DOHH2 (cell line): ENCODE measurements at regions not wholly inside any gene's neighbourhood (a gene's known extent, or its start where the extent isn't known, plus 50 kb on each side); places are given as distances from the start of the nearest gene placed in this dataset.

ENCODE experiments used
- CTCF ChIP-seq: fragments of 200-600 bp; sonication (generic); IDR thresholded peaks from one replicate; pipeline ENCODE4 v1.5.1; 2014; ENCODE audit warnings: antibody characterized with exemption, mild to moderate bottlenecking, low read depth, low read length; ENCODE audit not compliant: poor library complexity, severe bottlenecking
- EZH2phosphoT487 ChIP-seq: fragments of 200-600 bp; sonication (generic); IDR thresholded peaks from 2 replicates; pipeline ENCODE4 v1.6.1; 2017; ENCODE audit warnings: borderline replicate concordance, mild to moderate bottlenecking, antibody characterized with exemption, low read length, moderate library complexity, mixed read lengths

- TF ChIP-seq CTCF (no peak), EZH2phosphoT487 (no peak)
These were observed 50.8 kb upstream of the TPM1 start for GRCh38 chr15:62991698-62992097.
